Thyroid gland (tissue), 4 donors: ENCODE measurements at regions not wholly inside any gene's neighbourhood (a gene's known extent, or its start where the extent isn't known, plus 50 kb on each side); places are given as distances from the start of the nearest gene placed in this dataset.

ENCODE experiments used
- DNase-seq, 2 donors: peaks; one replicate each; pipeline ENCODE4 v3.0.0-alpha.2; 2019
- H3K27ac ChIP-seq, 3 donors: fragments of 200-600 bp; sonication (generic); 1 replicate in 2 of 3; 2 replicates in 1 of 3; pipeline ENCODE4 v1.5.1; 2016 to 2019; ENCODE audit warnings: mild to moderate bottlenecking in 1 of 3, moderate library complexity in 1 of 3
- H3K27me3 ChIP-seq: fragments of 200-600 bp; sonication (generic); one replicate; pipeline ENCODE4 v1.5.1; 2019
- H3K36me3 ChIP-seq, 2 donors: fragments of 200-600 bp; sonication (generic); one replicate each; pipeline ENCODE4 v1.5.1; 2016 to 2019
- H3K4me1 ChIP-seq, 2 donors: fragments of 200-600 bp; sonication (generic); one replicate each; pipeline ENCODE4 v1.5.1; 2017 to 2019
- H3K4me3 ChIP-seq, 3 donors: fragments of 200-600 bp; sonication (generic); replicated peaks in 1 of 3; 1 replicate in 2 of 3; 2 replicates in 1 of 3; pipeline ENCODE4 v1.5.1; 2016; ENCODE audit warnings: mild to moderate bottlenecking in 1 of 3
- H3K9me3 ChIP-seq: fragments of 200-600 bp; sonication (generic); one replicate; pipeline ENCODE4 v1.5.1; 2017
- POLR2A ChIP-seq, 2 donors: fragments of 450-650 bp; IDR thresholded peaks; one replicate each; pipeline ENCODE4 v1.6.1; 2017; ENCODE audit warnings: antibody characterized with exemption in 2 of 2, mild to moderate bottlenecking in 2 of 2, moderate library complexity in 1 of 2
- WGBS, 2 donors: methylation state at CpG; one replicate each; pipeline ENCODE4 v1.1.5; 2017; 5-methylcytosine and 5-hydroxymethylcytosine counted together
- intact Hi-C: fragments of 100-400 bp; cut with DNase I; formaldehyde crosslinking; loops from one replicate; pipeline ENCODE4 v1.15.1; 2023
- TF ChIP-seq, protein P1 (sequence below), 6 experiments: fragments of 200-600 bp in 3 of 6; fragments of 450-650 bp in 3 of 6; sonication (generic) in 3 of 6; IDR thresholded peaks; one replicate each; pipeline ENCODE4 v1.5.1; 2016 to 2019; ENCODE audit warnings: antibody characterized with exemption in 6 of 6, mild to moderate bottlenecking in 2 of 6, inconsistent platforms in 1 of 6, moderate library complexity in 1 of 6

GRCh38 chr3:88362428-88362827 is 212.7 kb downstream of the C3orf38 start:
- H3K4me1 ChIP-seq = no peaks in the 10 kb centered on the region
- TF ChIP-seq, protein P1, sequence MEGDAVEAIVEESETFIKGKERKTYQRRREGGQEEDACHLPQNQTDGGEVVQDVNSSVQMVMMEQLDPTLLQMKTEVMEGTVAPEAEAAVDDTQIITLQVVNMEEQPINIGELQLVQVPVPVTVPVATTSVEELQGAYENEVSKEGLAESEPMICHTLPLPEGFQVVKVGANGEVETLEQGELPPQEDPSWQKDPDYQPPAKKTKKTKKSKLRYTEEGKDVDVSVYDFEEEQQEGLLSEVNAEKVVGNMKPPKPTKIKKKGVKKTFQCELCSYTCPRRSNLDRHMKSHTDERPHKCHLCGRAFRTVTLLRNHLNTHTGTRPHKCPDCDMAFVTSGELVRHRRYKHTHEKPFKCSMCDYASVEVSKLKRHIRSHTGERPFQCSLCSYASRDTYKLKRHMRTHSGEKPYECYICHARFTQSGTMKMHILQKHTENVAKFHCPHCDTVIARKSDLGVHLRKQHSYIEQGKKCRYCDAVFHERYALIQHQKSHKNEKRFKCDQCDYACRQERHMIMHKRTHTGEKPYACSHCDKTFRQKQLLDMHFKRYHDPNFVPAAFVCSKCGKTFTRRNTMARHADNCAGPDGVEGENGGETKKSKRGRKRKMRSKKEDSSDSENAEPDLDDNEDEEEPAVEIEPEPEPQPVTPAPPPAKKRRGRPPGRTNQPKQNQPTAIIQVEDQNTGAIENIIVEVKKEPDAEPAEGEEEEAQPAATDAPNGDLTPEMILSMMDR (IDR thresholded peaks at IDR 0.05) = no peak
- no peak for TF ChIP-seq POLR2A (IDR thresholded peaks at IDR 0.05)
- no peak overlapping the region for H3K4me3 ChIP-seq
- no peak for DNase-seq
- no peak overlapping the region for H3K27ac ChIP-seq
- no peaks in the 10 kb centered on the region for H3K9me3 ChIP-seq
- WGBS, 2 donors = 57 to 69% methylated on average over 3 of the region's 3 CpGs
- intact Hi-C loops = no loop called here
- H3K36me3 ChIP-seq = no peaks in the 10 kb centered on the region
- no peaks in the 10 kb centered on the region for H3K27me3 ChIP-seq

DNA sequence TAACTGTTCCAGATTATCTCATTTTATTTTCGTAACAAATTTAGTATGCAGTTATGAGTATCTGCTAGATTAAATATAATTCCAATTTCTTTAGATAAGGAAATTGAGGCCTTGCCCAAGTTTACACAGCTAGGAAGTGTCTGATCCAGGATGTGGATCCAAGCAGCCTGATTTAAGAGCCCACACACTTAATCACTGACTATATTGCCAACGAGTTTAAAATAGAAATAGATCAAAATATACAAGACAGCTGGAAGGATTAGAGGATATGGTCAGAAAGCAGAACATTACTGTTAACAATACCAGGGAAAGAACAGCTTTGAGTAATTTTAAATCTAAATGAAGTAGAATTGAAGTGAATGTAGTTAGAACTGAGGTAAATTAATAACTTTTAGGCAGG is 215.2 kb downstream of the C3orf38 start:
- no peak for DNase-seq
- Histone ChIP-seq H3K36me3 (no peaks in the 10 kb centered on the region), H3K4me1 (no peaks in the 10 kb centered on the region), H3K9me3 (no peaks in the 10 kb centered on the region), H3K27me3 (no peaks in the 10 kb centered on the region), H3K4me3 (no peak overlapping the region), H3K27ac (no peak overlapping the region)
- 69 to 75% methylated on average over 2 of the region's 2 CpGs for WGBS, 2 donors
- intact Hi-C loops = no loop called here
- TF ChIP-seq, protein P1 (IDR thresholded peaks at IDR 0.05) = no peak
- TF ChIP-seq POLR2A (IDR thresholded peaks at IDR 0.05) = no peak

DNA sequence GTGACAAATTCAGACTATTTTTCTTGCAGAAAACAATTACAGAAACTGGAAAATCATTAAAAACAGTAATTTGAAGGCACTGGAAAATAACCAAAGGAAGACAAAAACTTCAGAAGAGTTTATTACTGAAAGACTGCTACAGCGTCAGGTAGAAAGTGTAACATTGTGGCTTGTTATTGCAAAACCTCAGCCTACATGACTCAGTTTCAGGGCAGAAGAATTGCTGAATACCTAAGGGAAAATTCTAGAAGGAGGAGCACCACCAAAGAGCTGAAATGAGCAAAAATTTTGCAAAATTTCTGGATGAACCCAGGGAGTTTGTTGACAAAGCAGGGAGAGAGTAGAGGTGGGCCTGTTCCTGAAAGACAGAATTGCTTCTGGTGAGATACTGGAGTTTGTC is 219.6 kb downstream of the C3orf38 start:
- no peaks in the 10 kb centered on the region for H3K9me3 ChIP-seq
- 75 to 89% methylated on average over 1 of the region's 1 CpG for WGBS, 2 donors
- H3K27me3 ChIP-seq = no peaks in the 10 kb centered on the region
- H3K4me3 ChIP-seq = no peak overlapping the region
- intact Hi-C loops = no loop called here
- no peaks in the 10 kb centered on the region for H3K36me3 ChIP-seq
- no peaks in the 10 kb centered on the region for H3K4me1 ChIP-seq
- TF ChIP-seq POLR2A (IDR thresholded peaks at IDR 0.05) = no peak
- TF ChIP-seq, protein P1 (IDR thresholded peaks at IDR 0.05) = no peak
- no peak for DNase-seq
- H3K27ac ChIP-seq = no peak overlapping the region

- H3K27ac ChIP-seq = no peak overlapping the region
- intact Hi-C loops = no loop called here
Measured at GRCh38 chr3:88369767-88370166, 220.0 kb downstream of the C3orf38 start.

DNA sequence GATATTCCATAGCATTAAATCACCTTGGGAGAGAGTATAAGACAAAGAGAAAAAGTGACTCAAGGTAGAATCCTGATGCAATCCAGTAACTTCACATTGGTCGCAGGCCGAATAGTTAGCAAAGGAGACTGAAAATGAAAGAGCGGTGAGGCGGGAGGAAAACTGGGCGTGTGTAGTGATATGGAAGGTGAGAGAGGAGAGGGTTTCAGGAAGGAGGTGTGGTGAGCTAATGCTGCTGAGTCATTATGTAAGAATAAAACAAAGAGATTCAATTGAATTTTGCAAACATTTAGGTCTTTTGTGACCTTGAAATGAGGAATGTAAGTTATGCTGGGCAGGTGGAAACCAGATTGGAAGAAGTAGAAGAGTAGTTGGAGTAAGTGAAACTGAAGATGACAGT is 235.3 kb downstream of the C3orf38 start:
- DNase-seq = no peak
- Histone ChIP-seq H3K9me3 (no peaks in the 10 kb centered on the region), H3K4me1 (no peaks in the 10 kb centered on the region), H3K27me3 (no peaks in the 10 kb centered on the region), H3K27ac (no peak overlapping the region), H3K36me3 (no peaks in the 10 kb centered on the region), H3K4me3 (no peak overlapping the region)
- intact Hi-C loops = no loop called here
- TF ChIP-seq POLR2A (IDR thresholded peaks at IDR 0.05) = no peak
- TF ChIP-seq, protein P1 (IDR thresholded peaks at IDR 0.05) = no peak
- WGBS, 2 donors = 76% methylated on average over 5 of the region's 5 CpGs

More at GRCh38 chr3:88369767-88370166, 220.0 kb downstream of the C3orf38 start:
- H3K4me3 ChIP-seq = no peak overlapping the region
- H3K27me3 ChIP-seq = no peaks in the 10 kb centered on the region
- no peaks in the 10 kb centered on the region for H3K4me1 ChIP-seq
- WGBS, 2 donors = 77 to 95% methylated on average over 2 of the region's 2 CpGs
- no peaks in the 10 kb centered on the region for H3K36me3 ChIP-seq
- H3K9me3 ChIP-seq = no peaks in the 10 kb centered on the region
- no peak for DNase-seq
- TF ChIP-seq, protein P1 (IDR thresholded peaks at IDR 0.05) = no peak
- no peak for TF ChIP-seq POLR2A (IDR thresholded peaks at IDR 0.05)
